HEK293 (cell line): ENCODE measurements at regions not wholly inside any gene's neighbourhood (a gene's known extent, or its start where the extent isn't known, plus 50 kb on each side); places are given as distances from the start of the nearest gene placed in this dataset.

Experiments used
- CTCF ChIA-PET: fragments of 350-600 bp; formaldehyde crosslinking; extraction: SDS; loops from one replicate; lab custom pipeline; 2021; ENCODE audit warnings: antibody characterized with exemption; lab: Yijun Ruan, JAX
- POLR2A ChIA-PET: fragments of 300-600 bp; formaldehyde crosslinking; extraction: SDS; loops from one replicate; lab custom pipeline; 2020; ENCODE audit warnings: antibody characterized with exemption, inconsistent platforms; lab: Yijun Ruan, JAX
- H3K27ac ChIP-seq: fragments of 200-500 bp; sonication (Bioruptor generic); 2 replicates; pipeline ENCODE4 v1.5.1; 2014; ENCODE audit warnings: low read depth, low read length, control low read depth, inconsistent platforms; ENCODE audit errors: extremely low read depth
- H3K36me3 ChIP-seq, 2 experiments: fragments of 200-500 bp in 1 of 2; sonication (Bioruptor generic) in 1 of 2; 1 replicate in 1 of 2; 2 replicates in 1 of 2; pipeline ENCODE4 v1.5.1; 2014 to 2017; ENCODE audit warnings: inconsistent platforms in 2 of 2, low read length in 2 of 2; ENCODE audit not compliant: control insufficient read depth in 2 of 2, insufficient read depth in 1 of 2
- H3K4me1 ChIP-seq: fragments of 200-500 bp; sonication (Bioruptor generic); 2 replicates; pipeline ENCODE4 v1.5.1; 2014; ENCODE audit warnings: mild to moderate bottlenecking, low read length, inconsistent platforms; ENCODE audit not compliant: control insufficient read depth, insufficient read depth
- H3K4me3 ChIP-seq: 2 replicates; pipeline ENCODE4 v1.5.1; 2011; ENCODE audit warnings: low read depth, mild to moderate bottlenecking, control low read depth, low read length, moderate library complexity
- H3K9me3 ChIP-seq: fragments of 200-500 bp; sonication (Bioruptor generic); 2 replicates; pipeline ENCODE4 v1.5.1; 2014; ENCODE audit warnings: low read depth, low read length, inconsistent platforms; ENCODE audit not compliant: control insufficient read depth, insufficient read depth
- GLI4 ChIP-seq: fragments of 450-650 bp; formaldehyde crosslinking; IDR thresholded peaks from 2 replicates; pipeline ENCODE4 v1.5.1; 2016; ENCODE audit warnings: missing biosample characterization, missing genetic modification characterization
- KLF1 ChIP-seq: fragments of 450-650 bp; formaldehyde crosslinking; IDR thresholded peaks from 2 replicates; pipeline ENCODE4 v1.5.1; 2016; ENCODE audit warnings: missing biosample characterization, missing genetic modification characterization
- MYNN ChIP-seq: fragments of 450-650 bp; formaldehyde crosslinking; IDR thresholded peaks from 2 replicates; pipeline ENCODE4 v1.5.1; 2016; ENCODE audit warnings: missing biosample characterization, missing genetic modification characterization, borderline replicate concordance
- REST ChIP-seq: fragments of 450-650 bp; formaldehyde crosslinking; IDR thresholded peaks from 2 replicates; pipeline ENCODE4 v1.5.1; 2016; ENCODE audit warnings: missing biosample characterization, missing genetic modification characterization
- ZBTB17 ChIP-seq: fragments of 450-650 bp; formaldehyde crosslinking; IDR thresholded peaks from 2 replicates; pipeline ENCODE4 v1.5.1; 2016; ENCODE audit warnings: missing biosample characterization, missing genetic modification characterization
- ZBTB20 ChIP-seq: fragments of 450-650 bp; formaldehyde crosslinking; IDR thresholded peaks from 2 replicates; pipeline ENCODE4 v1.5.1; 2016; ENCODE audit warnings: missing biosample characterization, missing genetic modification characterization
- ZBTB49 ChIP-seq: fragments of 450-650 bp; formaldehyde crosslinking; IDR thresholded peaks from 2 replicates; pipeline ENCODE4 v1.5.1; 2016; ENCODE audit warnings: missing biosample characterization, missing genetic modification characterization, low read depth
- ZFHX2 ChIP-seq: fragments of 450-650 bp; formaldehyde crosslinking; conservative IDR thresholded peaks from 2 replicates; pipeline ENCODE4 v1.5.1; 2016; ENCODE audit warnings: missing biosample characterization, missing genetic modification characterization
- ZNF132 ChIP-seq: fragments of 450-650 bp; formaldehyde crosslinking; IDR thresholded peaks from 2 replicates; pipeline ENCODE4 v1.5.1; 2017; ENCODE audit warnings: missing biosample characterization, missing genetic modification characterization, borderline replicate concordance
- ZNF341 ChIP-seq: fragments of 450-650 bp; formaldehyde crosslinking; IDR thresholded peaks from 2 replicates; pipeline ENCODE4; 2016; ENCODE audit warnings: low read depth, missing biosample characterization, missing genetic modification characterization
- ZNF488 ChIP-seq: fragments of 450-650 bp; formaldehyde crosslinking; IDR thresholded peaks from 2 replicates; pipeline ENCODE4 v1.5.1; 2016; ENCODE audit warnings: missing biosample characterization, missing genetic modification characterization
- ZNF530 ChIP-seq: fragments of 450-650 bp; formaldehyde crosslinking; IDR thresholded peaks from 2 replicates; pipeline ENCODE4 v1.5.1; 2016; ENCODE audit warnings: low read depth, missing biosample characterization, missing genetic modification characterization
- ZNF549 ChIP-seq: fragments of 450-650 bp; IDR thresholded peaks from 2 replicates; pipeline ENCODE4 v1.5.1; 2018; ENCODE audit warnings: missing biosample characterization, missing genetic modification characterization, mild to moderate bottlenecking, inconsistent platforms, moderate library complexity
- ZNF571 ChIP-seq: fragments of 450-650 bp; formaldehyde crosslinking; IDR thresholded peaks from 2 replicates; pipeline ENCODE4 v1.5.0; 2017; ENCODE audit warnings: missing biosample characterization, missing genetic modification characterization
- ZNF624 ChIP-seq: fragments of 450-650 bp; formaldehyde crosslinking; IDR thresholded peaks from 2 replicates; pipeline ENCODE4 v1.5.1; 2017; ENCODE audit warnings: missing biosample characterization, missing genetic modification characterization
- ZNF658 ChIP-seq: fragments of 450-650 bp; formaldehyde crosslinking; IDR thresholded peaks from 2 replicates; pipeline ENCODE4; 2016; ENCODE audit warnings: missing biosample characterization, missing genetic modification characterization
- ZNF660 ChIP-seq: fragments of 450-650 bp; IDR thresholded peaks from 2 replicates; pipeline ENCODE4 v1.5.1; 2018; ENCODE audit warnings: missing biosample characterization, mild to moderate bottlenecking, missing genetic modification characterization
- ZNF692 ChIP-seq: fragments of 450-650 bp; formaldehyde crosslinking; IDR thresholded peaks from 2 replicates; pipeline ENCODE4 v1.5.1; 2016; ENCODE audit warnings: missing biosample characterization, missing genetic modification characterization
- ZNF777 ChIP-seq: fragments of 450-650 bp; formaldehyde crosslinking; IDR thresholded peaks from 2 replicates; pipeline ENCODE4 v1.5.1; 2017; ENCODE audit warnings: missing biosample characterization, missing genetic modification characterization, borderline replicate concordance

- H3K36me3 ChIP-seq, result no peaks in the 10 kb centered on the region
- H3K4me3 ChIP-seq, result no peak overlapping the region
- no peaks in the 10 kb centered on the region for H3K4me1 ChIP-seq
- H3K9me3 ChIP-seq, result no peaks in the 10 kb centered on the region
- POLR2A ChIA-PET, result no interaction called here
- no peak overlapping the region for H3K27ac ChIP-seq
- TF ChIP-seq KLF1 (tag by site-specific recombination) (no peak), ZNF660 (no peak), ZNF777 (tag by site-specific recombination) (no peak), ZBTB20 (tag by site-specific recombination) (no peak), ZNF692 (no peak), ZNF132 (tag by site-specific recombination) (no peak), ZNF624 (tag by site-specific recombination) (no peak), MYNN (no peak), REST (tag by site-specific recombination) (no peak), ZFHX2 (tag by site-specific recombination) (no peak), ZNF658 (tag by site-specific recombination) (no peak), ZNF341 (no peak), ZNF488 (no peak), ZBTB17 (tag by site-specific recombination) (no peak), ZNF571 (tag by site-specific recombination) (no peak), ZNF549 (tag by site-specific recombination) (no peak), ZBTB49 (tag by site-specific recombination) (no peak), GLI4 (tag by site-specific recombination) (no peak), ZNF530 (tag by site-specific recombination) (no peak)
- CTCF ChIA-PET, result interaction anchor here (0.7 to 2.1 kb wide), 7 partner anchors 10 to 199 kb away, joined by 3 to 7 read pairs (median 5); no protein-coding TSS in a partner anchor
Measured at GRCh38 chr22:22398530-22399327, 109.8 kb downstream of the ZNF280B start.
